ENCODE measurements at regions not wholly inside any gene's neighbourhood (a gene's known extent, or its start where the extent isn't known, plus 50 kb on each side); places are given as distances from the start of the nearest gene placed in this dataset.
A peak's percentile ranks its signal among the peaks of the same experiment; 100 is the strongest.

DNA sequence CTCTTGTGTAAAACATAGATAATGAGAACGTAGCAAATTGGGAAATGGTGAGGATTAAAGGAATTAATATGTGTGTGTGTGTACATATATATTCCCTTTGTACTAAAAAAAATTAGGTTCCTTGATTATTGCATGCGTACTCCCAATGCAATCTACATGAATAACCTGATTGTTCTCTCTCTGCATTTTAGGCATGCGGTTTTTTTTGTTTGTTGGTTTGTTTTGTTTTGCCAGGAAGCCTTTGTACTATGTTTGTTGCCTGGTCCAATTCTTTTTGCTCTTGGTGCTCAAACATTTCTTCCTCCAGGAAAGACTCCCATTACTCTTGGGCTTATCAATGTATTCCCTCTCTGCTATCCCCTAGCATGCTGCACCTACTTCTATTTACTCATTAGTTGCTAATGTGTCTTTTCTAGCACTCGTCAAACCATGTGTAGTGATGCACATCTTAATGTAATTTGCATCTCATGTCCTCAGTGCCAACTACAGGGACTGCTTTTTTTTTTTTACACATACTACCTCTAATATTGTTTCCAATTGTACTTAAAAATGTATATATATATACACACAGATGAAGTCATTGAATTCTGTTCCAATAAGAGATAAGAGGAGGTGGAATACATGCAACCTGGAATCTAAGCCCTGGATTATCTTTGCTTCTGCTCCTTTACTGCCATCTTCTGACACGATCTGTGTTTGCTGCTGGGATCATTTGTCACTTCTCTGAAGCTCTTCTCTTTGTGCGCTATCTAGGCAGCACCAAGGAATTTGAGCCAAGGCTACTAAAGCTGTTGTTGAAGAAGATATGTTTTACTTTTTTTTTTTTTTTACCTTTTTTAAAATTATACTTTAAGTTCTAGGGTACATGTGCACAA lies 197.2 kb upstream of the ANO3 start:
- no peak for TF ChIP-seq EZH2 (IDR thresholded peaks at IDR 0.05; ENCODE audit: low read length, missing control alignments)
- TF ChIP-seq, protein P1, sequence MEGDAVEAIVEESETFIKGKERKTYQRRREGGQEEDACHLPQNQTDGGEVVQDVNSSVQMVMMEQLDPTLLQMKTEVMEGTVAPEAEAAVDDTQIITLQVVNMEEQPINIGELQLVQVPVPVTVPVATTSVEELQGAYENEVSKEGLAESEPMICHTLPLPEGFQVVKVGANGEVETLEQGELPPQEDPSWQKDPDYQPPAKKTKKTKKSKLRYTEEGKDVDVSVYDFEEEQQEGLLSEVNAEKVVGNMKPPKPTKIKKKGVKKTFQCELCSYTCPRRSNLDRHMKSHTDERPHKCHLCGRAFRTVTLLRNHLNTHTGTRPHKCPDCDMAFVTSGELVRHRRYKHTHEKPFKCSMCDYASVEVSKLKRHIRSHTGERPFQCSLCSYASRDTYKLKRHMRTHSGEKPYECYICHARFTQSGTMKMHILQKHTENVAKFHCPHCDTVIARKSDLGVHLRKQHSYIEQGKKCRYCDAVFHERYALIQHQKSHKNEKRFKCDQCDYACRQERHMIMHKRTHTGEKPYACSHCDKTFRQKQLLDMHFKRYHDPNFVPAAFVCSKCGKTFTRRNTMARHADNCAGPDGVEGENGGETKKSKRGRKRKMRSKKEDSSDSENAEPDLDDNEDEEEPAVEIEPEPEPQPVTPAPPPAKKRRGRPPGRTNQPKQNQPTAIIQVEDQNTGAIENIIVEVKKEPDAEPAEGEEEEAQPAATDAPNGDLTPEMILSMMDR (conservative IDR thresholded peaks at IDR 0.05 in 1 of 2, IDR thresholded peaks at IDR 0.05 in 1 of 2; ENCODE audit: low read depth in 1 of 2, low read length in 2 of 2) = peak; percentile 8 to 49

Data from fibroblast of lung (primary cell).